HG03565 (cell line): ENCODE measurements at regions not wholly inside any gene's neighbourhood (a gene's known extent, or its start where the extent isn't known, plus 50 kb on each side); places are given as distances from the start of the nearest gene placed in this dataset.
"Not testable (repeated sequence)": the region's sequence is repeated elsewhere in the genome, so short reads cannot be mapped to it uniquely, and the experiment has no call there.

ENCODE experiments used
- ATAC-seq: cut with Tn5 transposase; IDR thresholded peaks from one replicate; pipeline ENCODE4 v1.9.1; 2021; ENCODE audit warnings: mild to moderate bottlenecking, moderate library complexity; ENCODE audit not compliant: unreplicated experiment

DNA sequence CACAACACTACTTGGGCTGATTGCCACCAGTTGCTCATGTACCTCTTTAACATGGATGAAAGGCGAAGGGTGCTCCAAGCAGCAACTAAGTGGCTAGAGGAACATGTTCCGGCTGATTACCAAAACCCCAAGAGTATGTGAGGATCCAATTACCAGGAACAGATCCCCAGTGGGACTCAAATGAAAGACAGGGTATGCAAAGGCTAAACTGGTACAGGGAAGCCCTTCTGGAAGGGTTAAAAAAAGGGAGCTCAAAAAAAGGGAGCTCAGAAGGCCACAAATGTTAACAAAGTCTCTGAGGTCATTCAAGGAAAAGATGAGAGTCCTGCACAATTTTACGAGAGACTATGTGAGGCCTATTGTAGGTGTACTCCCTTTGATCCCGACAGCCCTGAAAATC lies 604.7 kb downstream of the UQCRFS1 start:
- ATAC-seq = no peak

DNA sequence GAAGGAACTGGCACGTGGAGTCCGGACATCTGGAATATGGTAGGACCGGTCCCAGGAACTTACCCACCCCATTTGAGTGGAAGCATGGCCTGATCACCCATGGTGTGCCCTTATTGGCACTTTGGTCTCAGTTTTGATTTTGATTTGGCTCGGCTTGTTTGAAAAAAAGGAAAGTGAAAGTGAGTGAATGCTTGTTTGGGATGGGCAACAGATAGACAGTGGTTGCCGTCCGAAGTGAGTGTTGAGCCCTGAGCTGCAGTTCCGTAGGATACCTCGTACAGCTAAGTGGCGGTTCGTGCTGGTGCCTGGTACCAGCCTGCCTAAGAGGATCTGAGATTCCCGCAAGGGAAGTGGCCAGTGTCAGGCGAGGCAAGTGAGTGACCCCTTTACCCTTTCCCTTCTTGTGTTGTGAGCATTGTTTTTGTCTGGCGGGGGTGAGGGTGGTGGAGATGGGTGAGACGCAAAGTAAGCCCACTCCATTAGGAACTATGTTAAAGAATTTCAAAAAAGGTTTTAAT lies 605.8 kb downstream of the UQCRFS1 start:
- ATAC-seq = no peak

GRCh38 chr19:28606269-28607032 lies 606.5 kb downstream of the UQCRFS1 start:
- ATAC-seq = no peak

DNA sequence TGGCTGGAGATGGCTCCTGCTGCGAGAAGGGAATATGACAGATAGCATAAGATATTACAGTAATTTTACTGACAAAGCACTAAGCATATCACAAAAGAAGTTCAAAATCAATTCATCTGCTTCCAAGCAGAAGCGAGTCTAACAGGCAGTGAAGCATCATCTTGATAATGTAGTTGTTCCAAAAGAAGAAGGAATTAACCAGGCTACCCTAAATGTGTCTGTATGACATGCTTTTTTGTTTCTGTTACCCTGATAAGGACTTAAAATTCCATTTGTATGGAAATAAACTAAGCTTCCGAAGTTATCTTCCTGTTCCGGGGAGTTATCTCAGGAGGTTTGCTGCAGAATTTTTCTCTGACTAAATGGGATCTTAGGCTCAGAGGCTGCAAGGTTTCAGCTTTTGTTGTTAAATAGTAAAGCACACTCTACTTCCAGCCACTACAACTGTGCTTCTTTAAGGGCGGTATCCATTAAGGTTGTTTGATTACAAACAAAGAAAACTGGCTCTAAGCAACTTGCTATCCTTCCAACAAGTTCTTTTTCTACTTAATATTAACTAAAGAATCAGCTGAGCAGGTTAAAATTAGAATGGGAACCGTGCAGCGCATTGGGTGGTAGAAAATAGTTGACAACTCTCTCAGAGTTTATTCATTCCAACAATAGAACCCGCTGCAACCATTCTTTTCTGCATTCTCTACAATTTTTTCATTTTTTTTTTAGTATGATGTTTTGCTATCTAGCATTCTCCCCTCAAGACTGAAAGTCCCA lies 607.3 kb downstream of the UQCRFS1 start:
- no peak for ATAC-seq

DNA sequence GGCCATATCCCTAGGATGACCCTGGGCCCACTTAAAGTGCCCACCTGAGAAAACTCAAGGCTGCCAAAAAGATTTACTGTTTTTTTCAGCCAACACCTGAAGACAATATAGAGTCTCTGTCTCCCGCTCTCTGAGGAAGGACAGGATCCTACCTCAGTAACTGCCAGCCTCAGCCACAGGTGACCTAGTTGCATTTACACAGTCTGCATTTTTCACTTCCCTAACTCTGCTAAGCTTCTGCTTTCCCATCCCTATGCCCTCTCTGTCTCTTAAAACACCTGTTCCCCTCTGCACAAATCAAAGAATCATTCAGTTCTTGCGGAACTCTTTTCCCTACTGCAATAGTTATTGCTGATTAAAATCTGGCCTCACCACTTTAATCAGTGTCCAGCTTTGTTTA lies 609.5 kb downstream of the UQCRFS1 start:
- no peak for ATAC-seq

- no peak for ATAC-seq
Measured at GRCh38 chr19:28602675-28603298, 610.2 kb downstream of the UQCRFS1 start.

DNA sequence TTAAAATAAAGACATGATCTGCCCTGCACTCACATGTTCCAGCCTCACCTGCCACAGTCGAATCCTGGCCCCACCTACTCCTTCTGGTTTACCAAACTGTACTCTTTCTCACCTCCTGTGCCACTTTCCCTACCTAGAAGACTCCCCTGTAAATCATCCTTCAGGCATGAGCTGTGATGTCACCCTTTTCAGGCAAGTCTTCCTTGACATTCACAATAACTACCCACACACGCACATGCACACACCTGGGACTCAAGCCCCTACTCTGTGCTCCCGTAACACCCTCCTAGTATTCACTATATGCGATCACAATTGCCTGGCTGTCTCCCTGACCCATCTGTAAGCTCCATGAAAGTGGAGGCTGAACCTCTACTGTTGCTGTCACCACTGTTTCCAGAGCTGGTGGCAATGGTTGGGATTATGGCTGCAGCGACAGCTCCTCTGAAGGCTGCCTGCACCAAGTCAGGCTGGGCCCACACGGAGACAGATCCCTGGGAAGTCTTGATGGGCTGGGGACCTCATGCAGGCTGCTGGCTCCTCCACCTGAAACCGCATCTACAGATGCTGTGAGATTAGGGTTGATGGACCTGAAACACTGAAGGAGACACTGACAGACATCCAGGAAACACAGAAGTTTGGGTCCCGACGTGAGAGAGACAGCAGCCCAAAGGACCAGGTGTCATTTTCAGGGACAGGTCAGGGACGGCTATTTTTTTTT lies 611.1 kb downstream of the UQCRFS1 start:
- no peak for ATAC-seq

DNA sequence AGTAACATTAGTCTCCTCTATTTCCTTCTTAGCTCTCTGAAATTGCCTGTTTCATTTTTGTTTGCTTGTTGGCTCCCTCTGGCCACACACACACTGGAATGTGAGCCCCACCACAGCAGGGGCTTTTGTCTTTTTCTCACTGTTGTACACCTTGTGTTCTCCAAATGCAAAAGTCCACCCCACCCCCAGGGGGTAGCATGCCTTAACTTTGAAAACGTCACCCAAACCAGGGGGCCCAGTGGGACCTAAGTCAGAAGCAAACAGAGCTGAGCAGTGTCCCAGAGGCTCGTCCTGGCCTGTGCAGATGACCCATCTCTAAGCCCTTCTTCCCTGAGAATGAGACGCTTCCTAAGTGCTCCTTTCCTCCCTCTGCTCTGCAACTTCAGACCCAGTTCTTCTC lies 614.1 kb downstream of the UQCRFS1 start:
- no peak for ATAC-seq

GRCh38 chr19:28596561-28597071 lies 616.3 kb downstream of the UQCRFS1 start:
- no peak for ATAC-seq

- ATAC-seq = no peak
Measured at GRCh38 chr19:28595722-28596480, 617.0 kb downstream of the UQCRFS1 start.

- ATAC-seq = no peak
Measured at GRCh38 chr19:28594737-28595136, 618.2 kb downstream of the UQCRFS1 start.

DNA sequence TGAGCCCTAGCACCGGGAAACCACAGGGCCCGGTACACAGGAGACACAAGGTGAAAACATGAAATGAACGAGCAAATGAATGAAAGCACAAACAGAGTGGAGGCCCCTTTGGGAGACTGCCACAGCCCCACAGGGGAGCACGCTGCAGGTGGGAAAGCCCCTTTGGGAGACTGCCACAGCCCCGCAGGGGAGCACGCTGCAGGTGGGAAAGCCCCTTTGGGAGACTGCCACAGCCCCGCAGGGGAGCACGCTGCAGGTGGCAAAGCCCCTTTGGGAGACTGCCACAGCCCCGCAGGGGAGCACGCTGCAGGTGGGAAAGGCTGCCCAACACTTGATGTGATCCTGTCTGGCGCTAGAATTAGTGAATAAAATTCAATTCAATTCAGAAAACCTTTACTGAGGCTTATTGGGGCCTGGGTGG lies 623.0 kb downstream of the UQCRFS1 start:
- ATAC-seq = not testable (repeated sequence)

- ATAC-seq = no peak
Measured at GRCh38 chr19:28586474-28586873, 626.5 kb downstream of the UQCRFS1 start.

DNA sequence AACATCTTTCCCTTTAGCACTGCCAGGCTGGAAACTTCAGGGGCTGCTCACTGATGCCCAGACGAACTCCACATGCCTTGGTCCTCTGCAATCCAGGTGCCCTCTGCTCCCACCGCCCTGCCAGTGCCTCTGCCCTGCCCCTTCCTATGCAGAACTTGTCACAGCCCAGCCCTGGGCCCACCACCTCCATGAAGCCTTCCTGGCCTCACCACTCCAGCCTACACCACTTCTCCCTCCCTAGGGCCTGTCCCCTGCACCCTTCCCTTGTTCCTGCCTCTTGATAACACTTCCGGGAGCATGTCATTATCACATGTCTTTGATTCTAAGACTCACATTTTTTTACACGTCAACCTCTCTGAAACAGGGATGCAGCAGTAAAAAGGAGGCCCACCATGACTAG lies 627.2 kb downstream of the UQCRFS1 start:
- no peak for ATAC-seq

- ATAC-seq = no peak
Measured at GRCh38 chr19:28583713-28584112, 629.2 kb downstream of the UQCRFS1 start.

DNA sequence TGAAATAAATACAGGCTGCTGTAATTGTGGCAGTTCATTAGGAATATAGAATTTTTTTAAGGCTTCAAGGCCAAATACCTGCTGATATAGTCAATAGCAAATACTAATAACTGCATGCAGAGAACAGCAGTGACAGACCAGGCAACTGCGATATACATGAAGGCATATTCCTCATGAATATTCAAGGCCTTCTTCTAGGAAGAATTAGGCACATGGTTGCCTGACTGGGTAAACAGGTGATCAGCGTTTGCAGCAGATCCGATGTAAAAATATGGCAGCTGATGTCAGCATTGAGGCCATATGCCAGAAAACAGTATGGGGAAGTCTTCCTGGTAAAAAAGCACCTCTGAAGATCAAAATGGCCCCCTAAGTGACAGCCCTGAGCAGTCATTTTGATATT lies 629.7 kb downstream of the UQCRFS1 start:
- no peak for ATAC-seq

DNA sequence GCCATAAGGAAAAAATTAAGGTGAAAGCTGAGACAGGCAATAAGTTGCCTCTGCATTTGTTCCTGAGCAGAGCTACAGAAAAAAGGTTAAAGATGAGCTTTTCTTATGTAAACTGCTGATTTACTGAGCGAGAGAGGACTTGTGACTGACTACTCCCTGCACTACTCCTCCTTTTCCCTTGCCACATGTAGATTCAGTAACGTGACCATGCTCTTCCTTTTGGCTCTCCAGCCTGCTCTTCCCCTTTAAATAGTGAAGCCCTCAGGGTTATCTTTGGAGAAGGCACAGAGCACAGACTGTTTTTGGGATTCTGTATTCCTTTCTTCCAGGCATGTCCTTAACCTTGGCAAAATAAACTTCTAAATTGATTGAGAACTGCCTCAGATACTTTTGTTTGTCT lies 630.2 kb downstream of the UQCRFS1 start:
- ATAC-seq = no peak

DNA sequence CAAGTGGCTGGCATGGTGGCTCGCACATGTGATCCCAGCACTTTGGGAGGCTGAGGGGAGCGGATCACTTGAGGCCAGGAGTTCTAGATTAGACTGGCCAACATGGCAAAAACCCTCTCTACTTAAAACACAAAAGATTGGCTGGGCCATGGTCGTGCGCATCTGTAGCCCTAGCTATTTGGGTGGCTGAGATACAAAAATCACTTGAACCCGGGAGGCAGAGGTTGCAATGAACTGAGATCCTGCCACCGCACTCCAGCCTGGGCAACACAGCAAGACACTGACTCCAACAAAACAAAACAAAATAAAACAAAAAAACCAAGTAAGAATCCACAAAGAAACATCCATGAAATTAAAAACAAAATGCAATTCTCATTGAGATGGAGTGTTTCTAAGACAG lies 630.6 kb downstream of the UQCRFS1 start:
- no peak for ATAC-seq

DNA sequence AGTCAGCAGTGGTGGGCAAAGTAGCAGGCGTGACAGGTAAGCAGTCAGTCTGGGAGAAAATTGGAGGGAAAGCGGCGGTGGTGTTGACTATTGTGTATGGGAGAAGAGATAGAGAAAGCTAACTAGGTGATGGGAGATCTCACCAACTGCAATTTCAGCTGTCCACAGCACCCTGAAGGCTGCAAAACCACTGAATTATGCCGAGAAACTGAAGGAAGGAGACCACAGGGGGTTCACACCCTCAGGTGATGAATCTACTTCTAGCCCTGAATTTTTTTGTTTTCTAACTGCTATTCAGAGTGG lies 631.5 kb downstream of the UQCRFS1 start:
- no peak for ATAC-seq

GRCh38 chr19:28578786-28579505 lies 634.0 kb downstream of the UQCRFS1 start:
- no peak for ATAC-seq
